GM18861 (cell line): ENCODE measurements at regions not wholly inside any gene's neighbourhood (a gene's known extent, or its start where the extent isn't known, plus 50 kb on each side); places are given as distances from the start of the nearest gene placed in this dataset.

ENCODE experiments used
- ATAC-seq: cut with Tn5 transposase; IDR thresholded peaks from one replicate; pipeline ENCODE4 v1.9.1; 2021; ENCODE audit not compliant: unreplicated experiment

DNA sequence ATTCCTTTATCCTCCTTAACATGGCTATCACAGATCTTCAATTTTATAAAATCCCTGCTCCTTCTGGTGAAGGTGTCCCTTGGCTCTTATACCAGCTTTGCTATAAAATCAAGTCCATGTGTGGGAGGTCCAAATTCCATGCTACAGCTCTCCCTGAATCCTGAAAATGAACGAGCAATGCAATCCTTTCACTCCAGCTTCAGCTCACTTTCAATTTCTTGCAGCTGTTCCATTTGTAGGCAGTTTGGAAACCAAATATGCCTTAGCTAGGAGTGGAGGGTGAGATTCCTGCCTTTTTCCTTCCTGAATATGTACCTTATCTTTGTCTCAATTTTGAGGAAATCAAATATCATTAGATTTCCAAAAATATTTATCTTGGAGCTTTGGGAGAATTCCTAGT is 402.6 kb downstream of the TTLL7 start:
- no peak for ATAC-seq

DNA sequence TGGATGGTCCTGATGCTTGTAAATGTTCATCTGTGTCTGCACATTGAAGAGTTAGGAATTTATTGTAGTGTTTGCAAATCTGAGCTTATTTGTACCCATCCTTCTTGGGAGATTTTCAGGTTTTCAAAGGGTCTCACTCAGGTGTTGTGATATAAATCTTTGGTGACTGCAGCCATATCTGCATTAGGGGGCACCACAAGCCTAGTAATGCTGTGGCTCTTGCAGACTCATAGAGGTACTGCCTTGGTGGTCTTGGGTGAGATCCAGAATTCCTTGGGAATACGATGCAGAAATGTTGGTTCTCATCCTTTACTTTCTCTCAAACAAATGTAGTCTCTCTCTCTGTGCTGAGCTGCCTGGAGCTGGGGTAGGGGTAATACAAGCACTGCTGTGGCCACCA is 405.9 kb downstream of the TTLL7 start:
- ATAC-seq: no peak

DNA sequence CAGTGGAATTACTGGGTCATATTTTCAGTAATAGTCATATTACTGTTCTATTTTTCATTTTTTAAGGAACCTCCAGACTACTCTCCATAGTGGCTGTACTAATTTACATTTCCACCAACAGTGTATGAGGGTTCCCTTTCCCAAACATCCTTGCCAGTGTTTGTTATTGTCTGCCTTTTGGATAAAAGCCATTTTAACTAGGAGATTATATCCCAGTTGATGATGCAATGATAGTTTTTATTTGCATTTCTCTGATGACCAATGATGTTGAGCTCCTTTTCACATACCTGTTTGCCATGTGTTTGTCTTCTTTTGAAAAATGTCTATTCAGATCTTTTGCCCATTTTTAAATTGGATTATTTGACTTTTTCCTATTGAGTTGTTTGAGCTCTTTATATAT is 410.8 kb downstream of the TTLL7 start:
- no peak for ATAC-seq

DNA sequence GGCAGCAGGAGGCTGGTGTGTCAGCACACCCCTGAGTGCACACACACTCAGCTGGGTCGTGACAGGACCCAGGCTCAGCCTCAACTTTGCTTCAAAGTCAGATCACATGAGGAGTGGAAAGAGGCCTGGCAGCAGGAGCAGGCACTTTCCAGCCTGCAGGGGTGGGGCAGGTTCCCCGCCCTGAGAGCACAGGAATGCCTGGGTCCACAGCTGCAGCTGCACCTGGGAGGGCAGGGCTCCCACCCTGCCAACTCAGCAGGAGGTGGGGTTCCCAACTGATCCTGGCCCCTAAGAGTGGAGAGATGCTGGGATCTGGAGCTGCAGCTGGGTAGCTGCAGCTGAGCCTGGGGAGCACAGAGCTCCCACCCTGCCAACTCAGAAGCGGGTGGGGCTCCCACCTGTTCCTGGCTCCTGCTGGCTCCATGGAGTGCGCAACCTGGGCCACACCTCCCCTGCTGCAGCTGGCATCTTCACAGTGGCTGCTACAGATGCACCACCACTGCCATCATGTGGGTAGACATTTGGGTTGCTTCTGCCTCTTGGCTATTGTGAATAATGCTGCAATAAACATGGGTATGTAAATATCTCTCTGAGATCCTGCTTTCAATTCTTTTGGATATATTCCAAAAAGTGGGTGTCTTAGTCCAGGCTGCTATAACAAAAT is 415.4 kb downstream of the TTLL7 start:
- no peak for ATAC-seq

DNA sequence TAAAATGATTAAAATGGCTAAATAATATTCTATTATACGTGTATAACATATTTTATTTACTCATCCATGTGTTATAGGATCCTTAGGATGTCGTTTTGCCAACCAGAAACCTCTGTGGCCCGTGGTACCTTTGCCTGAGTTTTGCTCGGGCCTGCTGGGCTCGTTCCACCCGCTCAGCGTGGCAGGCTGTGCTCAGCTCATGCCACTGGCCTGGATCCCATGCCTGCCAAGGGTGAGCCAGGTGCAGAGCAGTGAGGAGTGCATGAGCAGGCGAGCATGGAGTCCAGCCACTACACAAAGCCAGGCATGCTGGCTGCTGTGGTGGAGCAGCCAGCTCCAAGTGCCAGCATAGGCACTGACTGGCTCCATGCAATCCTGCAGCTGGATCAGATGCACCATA is 417.2 kb downstream of the TTLL7 start:
- ATAC-seq: no peak

DNA sequence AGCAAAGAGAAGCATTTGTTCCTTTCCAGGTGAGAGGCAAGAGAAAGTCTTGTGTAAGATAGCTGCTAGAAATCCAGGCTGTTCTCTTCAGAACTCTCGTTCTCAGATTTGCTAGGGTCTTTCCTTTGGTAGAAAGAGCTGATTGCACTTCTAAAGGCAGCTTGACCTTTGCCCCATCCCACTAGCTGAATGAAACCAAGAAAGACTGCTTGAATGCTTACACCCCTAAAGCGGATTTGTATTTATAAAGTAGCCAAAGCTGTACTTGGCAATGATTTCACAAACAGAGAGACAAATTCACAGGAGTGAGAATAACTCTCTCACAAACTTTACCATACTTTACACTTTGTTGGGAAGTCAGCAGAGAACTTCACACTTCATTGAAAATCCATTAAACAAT is 424.1 kb downstream of the TTLL7 start:
- ATAC-seq: no peak

DNA sequence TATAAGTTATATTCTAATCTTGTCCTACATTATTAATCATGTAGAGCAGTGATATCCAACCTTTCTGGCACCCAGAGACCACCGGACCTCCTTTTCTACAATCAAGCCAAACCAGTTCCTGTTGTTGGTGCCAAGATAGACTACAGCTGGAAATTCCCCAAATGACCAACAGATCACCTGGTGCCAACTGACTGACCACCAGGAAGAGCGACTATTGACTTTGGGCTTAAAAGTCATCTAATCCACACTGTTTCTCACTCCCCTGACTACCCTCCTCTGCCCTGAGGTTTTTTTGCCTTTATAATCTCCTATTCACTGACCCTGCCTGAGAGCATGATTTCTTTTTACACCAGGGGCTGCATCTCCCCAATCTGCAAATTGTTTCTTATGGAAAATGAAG is 425.2 kb downstream of the TTLL7 start:
- no peak for ATAC-seq

DNA sequence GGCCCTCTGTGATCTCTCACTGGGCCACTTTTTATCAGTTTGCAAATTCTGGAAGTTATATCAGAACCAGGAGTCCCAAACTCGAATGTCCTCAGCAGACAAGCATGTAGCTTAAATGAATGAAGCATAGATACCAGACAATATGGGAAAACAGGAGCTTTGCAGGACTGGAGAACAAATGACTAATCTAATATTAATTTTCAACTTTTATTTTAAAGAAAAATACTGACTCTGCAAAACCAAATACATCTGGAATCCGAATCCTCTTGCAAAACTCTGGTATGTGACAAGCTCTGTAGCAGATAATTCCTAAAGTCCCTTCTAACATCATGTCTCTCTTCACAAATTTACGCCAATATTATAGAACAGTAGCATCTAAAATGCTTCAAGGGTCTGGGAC is 427.4 kb downstream of the TTLL7 start:
- ATAC-seq: no peak

DNA sequence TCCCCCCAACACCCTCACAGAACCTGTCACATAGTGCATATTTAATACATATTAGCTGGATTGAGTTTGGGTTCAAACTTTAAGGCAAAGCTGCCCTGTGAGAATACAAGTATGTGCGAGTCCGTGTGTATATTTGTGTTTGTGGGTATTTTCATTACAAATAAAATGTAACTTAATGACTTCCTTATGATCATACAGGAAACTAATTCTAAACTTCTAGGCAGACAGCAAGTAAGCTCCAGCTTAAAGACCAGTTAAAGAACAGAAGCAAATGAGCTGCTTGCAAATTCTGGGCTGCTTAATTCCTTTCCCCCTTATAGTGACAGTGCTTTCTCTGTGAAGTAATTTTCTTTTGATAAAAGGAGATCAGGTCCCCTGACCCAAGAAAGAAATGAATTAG is 437.6 kb downstream of the TTLL7 start:
- no peak for ATAC-seq

DNA sequence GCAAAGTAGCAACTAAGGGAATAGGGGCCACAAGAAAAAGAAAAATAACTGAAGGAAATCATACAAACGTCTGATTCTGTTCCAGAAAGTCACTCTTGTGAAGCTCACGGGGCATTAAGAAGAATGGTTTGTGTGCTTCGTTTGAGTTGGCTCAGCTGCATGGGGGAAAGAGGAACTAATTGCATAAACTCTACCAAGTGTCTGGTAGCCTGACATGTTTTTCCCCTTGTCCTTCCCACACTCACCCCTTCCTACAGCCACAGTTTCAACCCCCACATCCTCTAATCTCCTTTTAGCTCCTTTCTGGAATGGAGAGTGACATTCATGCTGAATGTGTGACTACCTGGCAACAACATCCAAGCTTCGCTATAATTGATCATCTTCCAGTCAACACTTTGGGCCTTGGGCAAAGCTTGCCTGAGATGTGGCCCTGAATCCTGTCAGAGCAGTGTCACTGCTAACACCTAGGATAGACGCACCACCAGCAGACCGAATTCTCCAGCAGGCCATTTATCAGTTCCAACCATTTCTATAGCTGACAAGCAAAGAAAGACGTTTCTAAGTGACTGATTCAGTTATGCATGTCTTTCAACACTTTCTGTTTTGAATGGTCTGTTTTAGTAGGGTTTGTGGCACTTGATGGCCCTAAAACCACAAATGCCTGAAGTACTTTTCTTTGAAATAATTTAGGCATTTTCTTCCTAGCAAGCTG is 439.6 kb downstream of the TTLL7 start:
- no peak for ATAC-seq

DNA sequence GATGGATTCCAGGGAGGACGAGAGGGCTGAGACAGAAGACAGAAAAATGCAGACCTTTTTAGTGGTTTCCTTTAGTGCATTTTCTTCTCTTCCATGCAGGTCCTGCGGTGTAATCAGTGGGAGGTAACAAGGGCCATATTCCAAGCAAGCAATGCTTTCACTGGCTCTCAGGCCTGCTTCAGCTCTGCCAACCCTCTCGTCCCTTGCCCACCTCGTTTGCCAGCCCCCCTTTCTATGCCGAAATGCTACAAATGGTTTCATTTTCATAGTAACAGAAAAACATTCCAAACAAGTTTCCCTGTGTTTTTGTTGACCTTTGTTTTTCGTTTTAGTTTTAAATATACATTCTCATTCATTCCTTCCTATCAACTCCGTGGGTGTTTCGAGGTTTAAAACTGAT is 443.1 kb downstream of the TTLL7 start:
- no peak for ATAC-seq

DNA sequence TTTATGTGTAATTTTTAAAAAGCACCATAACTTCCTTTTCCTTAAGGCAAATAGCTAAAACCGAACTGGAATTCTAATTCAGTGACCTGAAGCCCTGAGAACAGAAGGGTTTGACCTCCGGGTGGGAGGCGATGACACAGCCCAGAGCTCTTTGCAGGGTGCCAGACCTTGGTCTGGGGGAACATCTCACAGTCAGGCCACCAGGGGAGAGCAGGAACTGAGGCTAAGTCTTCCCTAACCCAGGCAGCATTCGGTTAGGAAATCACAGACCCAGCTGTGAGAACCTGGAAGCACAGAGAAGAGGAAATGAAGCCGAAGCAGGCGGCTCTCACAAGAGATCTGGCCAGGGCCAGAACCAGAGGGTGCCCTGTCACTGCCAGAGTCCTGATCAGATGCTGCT is 444.8 kb downstream of the TTLL7 start:
- no peak for ATAC-seq

DNA sequence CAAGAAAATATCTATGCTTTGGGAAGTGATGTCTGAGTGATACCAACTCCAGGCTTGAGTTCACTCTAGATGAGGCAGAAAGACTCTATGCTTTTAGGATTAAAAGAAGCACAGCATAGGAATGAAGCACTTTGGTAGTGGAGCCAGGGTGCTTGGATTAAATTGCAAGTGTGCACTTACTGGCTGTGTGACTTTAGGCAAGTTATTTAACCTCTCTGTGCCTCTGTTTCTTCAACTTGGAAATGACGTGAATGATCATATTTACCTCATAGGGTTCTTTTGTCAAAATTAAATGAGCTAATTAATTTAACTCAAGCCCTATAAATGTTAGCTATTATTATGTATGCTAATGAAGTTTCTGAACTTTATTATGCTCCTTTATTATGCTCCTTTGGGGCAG is 446.1 kb downstream of the TTLL7 start:
- no peak for ATAC-seq

DNA sequence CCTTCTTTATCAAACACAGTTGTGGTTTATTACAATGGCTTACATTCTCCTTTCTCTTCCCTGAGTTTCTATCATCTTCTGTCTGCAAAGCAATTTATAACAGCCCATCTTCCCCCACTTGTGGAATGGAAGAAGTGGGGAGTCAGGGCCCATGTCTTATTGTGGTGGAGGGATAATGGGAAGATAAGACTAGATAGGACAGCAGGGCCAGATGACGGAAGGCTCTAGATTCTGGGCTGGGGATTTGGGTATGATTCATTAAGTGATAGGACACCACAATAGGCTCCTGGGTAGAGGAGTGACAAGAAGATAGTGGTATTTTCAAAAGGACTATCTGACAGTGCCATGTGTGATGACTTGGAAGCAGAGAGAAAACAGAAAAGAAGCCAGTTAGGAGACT is 450.6 kb downstream of the TTLL7 start:
- ATAC-seq: no peak

DNA sequence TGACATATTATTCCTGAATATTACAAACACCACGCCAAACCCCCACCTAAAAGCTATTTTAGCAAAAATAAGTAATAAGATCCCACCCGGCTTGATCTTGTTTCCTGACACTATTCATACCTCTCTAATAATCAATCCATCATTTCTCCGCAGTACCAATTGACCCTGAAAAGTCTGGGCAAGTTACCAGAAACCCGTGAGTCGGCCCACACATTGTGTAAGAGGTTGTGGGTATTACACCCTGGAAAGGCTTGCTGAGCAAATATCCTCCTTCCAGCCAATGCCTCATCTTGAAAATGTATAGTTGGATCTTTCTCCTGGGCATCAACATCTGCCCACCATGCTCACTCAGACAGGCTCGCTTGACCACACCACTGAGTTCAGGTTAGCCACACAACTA is 451.0 kb downstream of the TTLL7 start:
- ATAC-seq: no peak

DNA sequence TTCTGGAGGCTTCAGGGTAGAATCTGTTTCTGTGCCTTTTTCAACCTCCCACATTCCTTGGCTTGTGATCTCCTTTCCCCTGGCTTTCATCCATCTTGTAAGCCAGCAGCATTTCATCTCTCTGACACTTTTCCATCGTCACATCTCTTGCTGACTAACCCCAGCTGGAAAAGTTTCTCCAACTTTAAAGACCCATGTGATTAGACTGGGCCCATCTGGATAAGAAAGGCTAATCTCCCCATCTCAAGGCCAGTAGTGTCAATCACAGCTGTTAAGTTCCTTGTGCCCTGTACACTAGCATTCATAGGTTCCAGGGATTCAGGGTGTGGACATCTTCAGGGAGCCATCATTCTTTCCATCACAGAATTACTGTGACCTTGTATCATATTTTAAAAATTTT is 452.1 kb downstream of the TTLL7 start:
- no peak for ATAC-seq

DNA sequence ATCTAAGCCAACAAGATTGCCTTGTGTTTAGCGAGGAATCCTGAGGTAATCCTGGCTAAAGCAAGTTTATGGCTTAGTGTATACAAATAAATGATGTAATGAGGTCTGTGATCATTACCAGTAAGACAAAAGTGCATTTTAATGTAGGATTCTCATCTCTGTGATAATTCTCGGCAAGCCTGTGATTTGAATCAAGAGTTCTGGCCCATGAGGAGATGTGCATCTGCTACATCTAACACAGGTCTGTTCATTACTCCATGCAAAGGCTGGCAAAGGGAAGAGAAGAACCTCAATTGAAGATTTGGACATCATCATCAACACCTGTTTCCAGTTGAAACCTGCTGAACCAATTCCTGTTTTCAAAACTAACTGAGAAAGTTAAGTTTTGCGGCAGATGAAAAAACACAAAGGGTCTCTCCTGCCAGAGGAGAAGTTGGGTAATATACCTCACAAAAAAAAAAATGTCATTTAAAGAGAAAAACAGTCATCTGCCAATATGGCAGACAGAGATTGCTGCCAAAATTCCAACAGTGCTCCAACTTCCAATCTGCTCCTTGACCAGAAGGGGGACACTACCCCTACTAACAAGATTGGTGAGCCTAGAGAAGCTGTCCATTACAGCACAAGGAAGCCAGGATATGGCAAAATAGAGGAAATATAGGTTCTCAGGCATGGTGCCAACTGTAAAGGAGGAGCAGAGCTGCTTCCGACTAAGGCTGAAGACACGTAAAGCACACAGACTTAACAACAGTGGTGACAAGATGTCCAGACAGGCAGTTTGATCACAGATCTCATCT is 453.7 kb downstream of the TTLL7 start:
- ATAC-seq: no peak

DNA sequence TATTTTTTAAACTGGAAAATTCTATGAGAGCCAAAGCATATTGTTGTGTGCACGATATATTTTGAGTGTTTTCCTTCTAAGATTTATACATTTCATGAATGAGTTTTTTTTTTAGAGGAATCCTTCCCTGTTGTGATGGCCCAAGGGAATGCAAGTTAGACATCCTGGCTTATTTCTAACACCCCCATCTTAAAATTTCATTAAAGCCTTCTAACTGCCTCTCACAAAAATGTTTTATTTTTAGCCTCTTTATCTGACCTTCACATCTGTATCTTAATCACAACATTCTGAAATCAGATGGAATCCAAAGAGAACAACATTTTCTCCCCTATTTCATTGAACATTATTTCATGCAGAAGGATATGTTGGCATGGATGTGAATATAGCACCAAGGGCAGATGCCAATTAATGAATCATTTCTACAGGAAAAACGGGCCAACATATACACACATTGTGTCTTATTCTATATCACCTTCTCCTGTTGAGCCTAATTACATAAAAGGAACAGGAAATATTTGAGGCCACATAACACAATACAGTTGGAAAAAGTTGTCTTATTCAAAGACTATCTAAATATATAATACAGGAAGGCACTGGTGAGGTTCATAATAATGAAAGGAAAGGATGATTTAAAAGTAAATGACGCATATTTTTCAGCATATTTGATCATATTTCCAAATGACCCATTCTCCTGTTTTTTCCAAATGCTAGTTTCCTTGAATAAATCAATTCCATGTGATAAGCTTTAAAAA is 455.5 kb downstream of the TTLL7 start:
- no peak for ATAC-seq

DNA sequence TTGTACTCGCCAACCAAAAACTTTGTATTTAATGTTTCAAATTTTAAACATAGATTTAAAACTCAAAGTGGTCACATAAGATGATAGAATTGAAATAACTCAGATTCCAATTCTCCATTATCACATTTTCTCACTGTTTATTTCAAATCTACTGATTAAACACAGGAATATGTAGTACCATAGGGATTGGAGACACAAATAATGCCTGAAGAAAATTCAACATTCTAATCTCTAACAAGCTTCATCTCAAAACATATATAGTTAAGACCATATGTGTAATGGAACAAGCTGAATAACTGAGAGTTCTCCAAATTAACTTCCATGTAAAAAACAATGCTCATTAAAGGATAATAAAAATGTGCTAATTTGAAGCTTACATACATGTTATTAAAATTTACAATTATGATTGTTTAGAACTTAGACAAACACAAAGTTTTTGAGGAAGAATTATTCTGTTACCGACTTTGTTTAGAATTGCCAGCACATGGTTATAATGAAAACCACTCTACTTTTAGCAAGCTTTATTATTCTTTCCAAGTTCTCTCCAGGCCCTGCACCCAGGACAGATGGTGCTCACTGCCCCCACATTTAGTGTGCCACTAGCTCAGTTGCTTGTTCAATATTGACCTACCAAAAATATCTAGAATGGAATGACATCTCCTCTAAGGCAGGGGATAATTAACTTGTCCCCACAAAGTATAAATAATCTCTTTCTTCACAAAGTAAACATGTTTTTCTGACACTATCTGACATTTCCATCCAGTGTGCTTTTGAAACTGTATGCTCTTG is 467.2 kb downstream of the TTLL7 start:
- no peak for ATAC-seq

DNA sequence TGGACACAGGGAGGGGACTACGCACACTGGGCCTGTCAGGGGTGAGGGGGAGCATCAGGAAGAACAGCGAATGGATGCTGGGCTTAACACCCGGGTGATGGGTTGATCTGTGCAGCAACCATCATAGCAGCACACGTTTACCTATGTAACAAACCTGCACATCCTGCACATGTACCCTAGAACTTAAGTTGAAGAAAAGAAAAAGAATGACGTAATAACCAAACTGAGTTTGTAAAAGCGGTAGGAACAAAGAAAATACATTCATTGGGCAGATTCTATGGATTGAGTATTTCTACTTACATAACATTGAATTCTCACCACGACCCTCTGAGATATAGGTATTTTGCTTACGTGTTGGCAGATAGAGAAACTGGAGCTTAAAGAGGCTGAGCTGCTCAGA is 468.4 kb downstream of the TTLL7 start:
- no peak for ATAC-seq

DNA sequence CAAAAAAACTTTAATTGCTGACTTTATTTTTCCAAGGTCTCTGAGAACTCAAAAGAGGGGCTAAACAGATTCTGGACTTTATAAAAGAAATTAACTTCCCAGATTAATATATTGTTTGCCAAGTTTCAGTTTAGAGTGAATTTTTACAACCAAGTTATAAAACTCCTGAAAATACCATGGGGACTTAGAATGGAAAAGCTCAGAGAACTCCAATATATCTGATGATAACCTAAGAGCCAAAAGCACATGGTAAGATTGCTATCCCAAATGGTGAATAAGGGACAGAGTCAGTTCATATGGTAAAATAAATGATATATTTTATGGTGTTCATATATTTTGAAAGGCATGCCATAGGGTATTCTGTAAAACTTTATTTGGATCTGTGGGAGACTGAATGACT is 470.9 kb downstream of the TTLL7 start:
- ATAC-seq: no peak
